ENCODE measurements at regions not wholly inside any gene's neighbourhood (a gene's known extent, or its start where the extent isn't known, plus 50 kb on each side); places are given as distances from the start of the nearest gene placed in this dataset.

GRCh38 chr7:33742999-33743587, 162.2 kb upstream of the BMPER start:
- in situ Hi-C loops (cut with HindIII; ENCODE audit: low pct_unique_long_range_greater_than_20kb, low sequenced_read_pairs): no loop called here
- DNase-seq (ENCODE audit: low read depth): no peak

DNA sequence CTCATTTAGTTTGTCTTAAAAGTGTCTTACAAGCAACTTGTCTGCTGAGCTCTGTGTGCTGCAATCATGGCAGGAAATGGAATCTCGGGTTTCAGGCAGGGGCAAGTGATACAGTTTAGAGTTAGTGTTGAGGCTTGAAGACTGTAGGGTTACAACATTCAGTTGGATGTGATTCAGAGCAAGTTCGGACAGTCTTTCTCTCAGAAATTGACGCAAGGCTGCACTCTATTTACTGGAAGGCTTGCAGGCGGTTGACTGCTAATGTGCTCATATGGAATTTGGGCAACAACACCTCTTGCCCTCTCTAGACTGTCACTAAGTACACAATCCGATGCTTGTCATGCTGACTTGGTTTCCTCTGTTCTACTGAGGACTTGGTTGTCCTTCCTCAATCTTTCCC, 161.7 kb upstream of the BMPER start:
- no peak for DNase-seq (ENCODE audit: low read depth)
- in situ Hi-C loops (cut with HindIII; ENCODE audit: low pct_unique_long_range_greater_than_20kb, low sequenced_read_pairs): no loop called here

DNA sequence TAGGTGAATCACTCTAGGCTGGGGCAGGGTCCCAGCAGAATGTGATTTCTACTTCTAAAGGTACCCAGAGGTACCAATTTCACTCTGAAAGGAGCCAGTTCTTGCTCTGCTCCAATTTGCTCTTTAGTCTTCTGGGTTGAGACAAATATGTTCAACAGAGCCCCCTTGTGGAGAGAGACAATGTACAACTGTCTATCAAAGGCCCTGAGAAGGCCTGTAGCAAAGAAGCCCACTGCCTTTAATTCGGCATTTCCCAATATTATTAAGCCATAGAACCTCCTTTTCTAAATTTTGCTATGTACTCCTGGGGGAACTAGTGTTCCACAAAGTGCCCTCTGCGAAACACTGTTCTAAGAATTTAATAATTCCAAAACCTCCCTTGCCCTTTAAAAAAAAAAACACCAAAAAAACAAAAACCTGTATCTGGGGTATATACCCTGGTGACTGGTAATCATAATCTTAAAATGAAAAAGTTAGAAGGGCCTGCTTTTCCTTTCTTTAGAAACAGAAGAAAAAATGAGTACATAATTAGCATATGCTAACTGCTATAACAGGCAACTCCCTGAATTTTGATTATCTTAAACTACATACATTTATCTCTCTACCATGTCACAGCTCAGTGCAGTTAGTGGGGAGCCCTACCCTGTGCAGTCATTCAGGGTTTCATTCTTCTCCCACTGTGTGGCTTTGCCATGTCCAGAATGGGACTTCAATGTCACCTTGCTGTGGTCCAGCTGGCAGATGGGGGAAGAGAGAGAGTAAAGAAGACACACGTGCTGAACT, 160.9 kb upstream of the BMPER start:
- in situ Hi-C loops (cut with HindIII; ENCODE audit: low pct_unique_long_range_greater_than_20kb, low sequenced_read_pairs): no loop called here
- no peak for DNase-seq (ENCODE audit: low read depth)

DNA sequence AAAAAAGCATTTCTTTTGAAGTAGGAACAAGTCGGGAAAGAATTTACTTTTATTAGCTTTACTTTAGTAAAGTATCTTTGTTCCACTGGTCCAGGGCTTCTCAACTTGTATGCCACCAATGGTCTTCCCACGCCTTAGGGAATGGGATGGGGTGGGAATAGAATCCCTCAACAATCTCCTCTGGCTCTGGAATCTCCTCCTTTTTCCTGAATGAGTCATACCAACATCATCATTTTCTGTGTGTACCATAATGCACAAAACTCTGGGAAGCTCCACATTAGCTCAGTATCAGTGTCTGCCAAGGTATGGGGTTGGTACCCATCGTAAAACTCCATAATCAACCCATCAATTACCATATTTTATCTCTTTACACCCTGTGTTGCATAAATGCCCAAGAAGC, 159.4 kb upstream of the BMPER start:
- DNase-seq (ENCODE audit: low read depth): no peak
- in situ Hi-C loops (cut with HindIII; ENCODE audit: low pct_unique_long_range_greater_than_20kb, low sequenced_read_pairs): no loop called here

- DNase-seq (ENCODE audit: low read depth): no peak
- in situ Hi-C loops (cut with HindIII; ENCODE audit: low pct_unique_long_range_greater_than_20kb, low sequenced_read_pairs): no loop called here
Observed at GRCh38 chr7:33748793-33749192, 156.5 kb upstream of the BMPER start.

- no peak for DNase-seq (ENCODE audit: low read depth)
- in situ Hi-C loops (cut with HindIII; ENCODE audit: low pct_unique_long_range_greater_than_20kb, low sequenced_read_pairs): no loop called here
Observed at GRCh38 chr7:33750177-33750576, 155.2 kb upstream of the BMPER start.

DNA sequence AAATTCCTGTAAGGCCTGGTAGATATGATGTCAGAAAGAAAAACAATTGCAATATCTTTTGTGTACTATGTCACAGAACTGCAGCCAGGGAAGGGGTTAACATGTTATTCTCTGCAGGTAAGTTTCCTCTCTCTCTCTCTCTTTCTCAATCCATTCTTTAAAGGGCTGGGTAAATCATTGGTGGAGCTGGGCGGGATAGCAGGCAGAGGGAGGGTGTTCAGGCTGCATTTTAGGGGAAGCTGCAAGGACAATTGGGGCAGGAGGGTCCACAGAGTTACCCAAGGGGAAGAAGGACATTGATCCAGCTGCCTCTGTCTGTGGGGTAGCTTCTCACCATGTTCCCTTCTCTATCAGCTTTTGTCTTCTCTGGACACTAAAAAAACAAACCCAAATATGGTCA, 153.9 kb upstream of the BMPER start:
- in situ Hi-C loops (cut with HindIII; ENCODE audit: low pct_unique_long_range_greater_than_20kb, low sequenced_read_pairs): no loop called here

DNA sequence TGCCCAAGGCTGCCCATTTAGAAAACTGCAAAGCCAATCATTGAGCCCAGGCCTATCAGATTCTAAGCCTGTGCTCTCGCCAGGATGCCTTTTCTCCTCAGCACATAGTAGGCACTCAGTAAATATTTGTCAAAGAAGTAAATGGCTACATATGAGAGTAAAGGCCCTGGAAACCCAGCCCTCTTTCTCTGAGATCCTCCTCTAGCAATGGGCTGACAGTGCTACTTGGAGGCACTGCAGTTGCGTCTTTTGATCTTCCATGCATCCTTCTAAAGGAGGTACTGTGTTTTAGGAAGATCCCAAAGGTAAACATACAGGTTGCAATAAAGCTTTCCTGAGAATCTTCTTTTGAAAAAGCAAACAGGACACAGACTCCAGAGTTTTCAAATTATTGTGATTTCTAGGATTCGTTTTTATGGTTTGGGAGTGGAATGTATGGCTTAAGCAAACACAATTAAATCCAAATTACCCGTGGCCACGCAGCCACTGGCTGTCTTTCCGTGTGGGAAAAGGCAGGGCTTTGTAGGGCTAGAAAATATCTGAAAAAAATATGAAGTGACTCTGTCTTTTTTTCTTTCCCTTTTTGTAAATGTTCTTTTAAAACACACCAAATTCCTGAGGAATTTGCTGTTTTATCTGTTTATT, 151.3 kb upstream of the BMPER start:
- no peak for DNase-seq (ENCODE audit: low read depth)
- in situ Hi-C loops (cut with HindIII; ENCODE audit: low pct_unique_long_range_greater_than_20kb, low sequenced_read_pairs): no loop called here

More for the DNA sequence above, 153.9 kb upstream of the BMPER start:
- peak; percentile 16 for DNase-seq (ENCODE audit: low read depth)

DNA sequence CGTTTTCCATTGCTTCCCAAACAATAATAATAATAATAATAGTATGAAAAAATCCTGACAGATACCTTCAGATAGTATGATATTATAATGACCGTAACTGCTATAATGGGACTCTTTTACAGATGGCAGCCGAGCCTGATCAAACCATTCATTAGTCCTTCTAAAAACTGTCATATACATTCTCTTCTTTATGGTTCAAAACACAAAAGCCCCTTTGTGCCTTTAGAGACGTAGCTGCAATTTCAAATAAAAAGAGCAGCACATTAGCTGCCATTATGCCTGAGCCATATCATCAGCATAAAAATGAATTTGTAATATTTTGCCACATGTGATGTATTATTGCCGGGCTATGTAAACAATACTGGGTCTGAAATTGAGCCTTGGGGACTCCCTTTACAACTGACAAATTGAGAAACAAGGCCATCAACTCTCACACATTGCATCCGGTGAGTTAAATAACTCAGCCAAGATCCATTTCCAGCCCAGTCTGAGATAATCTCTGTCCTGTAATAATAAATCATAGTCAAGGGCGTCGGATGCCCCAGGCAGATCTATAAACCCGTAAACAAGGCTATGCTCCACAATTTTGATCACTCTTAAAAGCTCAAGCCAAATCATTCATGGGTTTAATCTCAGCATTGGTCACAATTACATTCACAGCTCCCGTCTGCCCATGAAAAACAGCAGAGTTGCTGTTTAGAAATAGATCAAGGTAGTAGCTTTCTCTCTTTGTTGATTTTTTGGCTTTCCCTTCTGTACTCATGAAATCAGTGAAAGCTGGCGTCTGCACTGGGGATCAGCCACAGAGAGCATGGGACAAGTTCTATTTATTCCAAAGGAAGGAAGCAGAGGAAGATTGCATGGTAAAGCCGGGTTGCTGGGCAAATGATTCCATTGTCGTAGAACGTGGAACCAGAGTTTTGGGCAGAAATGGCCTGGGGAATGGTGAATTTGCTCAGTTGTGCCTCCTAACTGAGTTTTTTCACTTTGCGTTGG, 150.1 kb upstream of the BMPER start:
- in situ Hi-C loops (cut with HindIII; ENCODE audit: low pct_unique_long_range_greater_than_20kb, low sequenced_read_pairs): no loop called here
- DNase-seq (ENCODE audit: low read depth): no peak

DNA sequence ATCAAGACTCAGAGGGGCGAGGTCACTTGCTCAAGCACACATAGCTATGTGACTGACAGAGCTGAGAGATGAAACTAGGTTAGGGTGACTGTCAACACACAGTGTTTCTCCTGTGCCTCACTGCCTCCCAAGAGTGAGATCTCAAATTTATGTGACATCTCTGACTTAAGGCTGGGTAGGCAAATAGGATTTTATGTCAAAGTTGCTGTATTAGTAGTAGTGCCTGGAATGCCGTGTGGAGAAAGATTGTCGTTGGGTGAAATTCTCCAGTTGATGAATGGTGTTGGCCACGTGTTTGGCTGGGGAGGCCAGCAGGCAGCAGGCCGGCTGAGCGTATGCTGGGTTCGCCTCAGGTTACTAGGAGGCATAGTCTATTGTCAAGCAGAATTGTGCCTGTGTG, 148.3 kb upstream of the BMPER start:
- in situ Hi-C loops (cut with HindIII; ENCODE audit: low pct_unique_long_range_greater_than_20kb, low sequenced_read_pairs): no loop called here
- DNase-seq (ENCODE audit: low read depth): no peak

DNA sequence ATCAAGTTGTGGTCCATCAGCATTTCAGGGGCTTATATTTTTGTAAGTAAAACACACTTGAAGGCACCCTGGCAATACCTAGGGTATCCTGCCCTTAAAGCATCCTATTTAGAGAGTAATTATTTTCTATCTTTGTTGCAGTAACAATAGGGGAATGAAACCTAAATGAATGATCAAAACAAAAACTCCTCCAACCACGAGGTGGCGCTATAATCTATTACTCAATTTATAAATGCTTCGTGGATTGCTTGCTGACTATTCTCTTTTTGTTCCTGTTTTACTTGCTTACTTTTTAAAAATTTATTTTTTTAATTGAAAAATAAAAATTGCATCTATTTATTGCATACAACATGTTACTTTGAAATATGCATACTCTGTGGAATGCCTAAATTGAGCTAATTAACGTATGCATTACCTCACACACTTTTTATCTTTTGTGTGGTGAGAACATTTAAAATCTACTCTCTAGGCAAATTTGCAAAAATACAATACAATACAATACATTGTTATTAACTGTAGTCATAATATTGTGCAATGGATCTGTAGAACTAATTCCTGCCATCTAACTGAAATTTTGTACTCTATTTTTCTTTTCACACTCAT, 147.7 kb upstream of the BMPER start:
- in situ Hi-C loops (cut with HindIII; ENCODE audit: low pct_unique_long_range_greater_than_20kb, low sequenced_read_pairs): no loop called here
- DNase-seq (ENCODE audit: low read depth): peak; percentile 32

- in situ Hi-C loops (cut with HindIII; ENCODE audit: low pct_unique_long_range_greater_than_20kb, low sequenced_read_pairs): no loop called here
- DNase-seq (ENCODE audit: low read depth): no peak
Observed at GRCh38 chr7:33760146-33760545, 145.2 kb upstream of the BMPER start.

DNA sequence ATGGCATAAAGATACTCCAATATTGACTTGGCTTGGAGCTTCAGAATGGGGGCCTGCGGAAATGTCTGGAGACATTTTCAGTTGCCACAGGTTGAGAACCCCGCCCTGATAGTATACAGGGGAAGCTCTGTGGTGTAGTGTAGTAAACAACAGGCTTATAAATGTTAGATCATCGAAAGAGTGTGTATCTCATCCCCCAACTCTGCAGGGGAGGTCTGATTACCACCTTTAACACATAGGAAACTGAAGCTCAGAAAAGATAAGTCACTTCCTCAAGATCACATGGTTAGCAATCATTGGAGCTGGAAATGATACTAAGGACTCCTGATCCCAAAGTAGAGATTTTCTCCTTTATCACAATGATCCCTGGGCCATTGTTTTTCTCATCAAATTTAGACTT, 144.5 kb upstream of the BMPER start:
- in situ Hi-C loops (cut with HindIII; ENCODE audit: low pct_unique_long_range_greater_than_20kb, low sequenced_read_pairs): no loop called here
- no peak for DNase-seq (ENCODE audit: low read depth)

DNA sequence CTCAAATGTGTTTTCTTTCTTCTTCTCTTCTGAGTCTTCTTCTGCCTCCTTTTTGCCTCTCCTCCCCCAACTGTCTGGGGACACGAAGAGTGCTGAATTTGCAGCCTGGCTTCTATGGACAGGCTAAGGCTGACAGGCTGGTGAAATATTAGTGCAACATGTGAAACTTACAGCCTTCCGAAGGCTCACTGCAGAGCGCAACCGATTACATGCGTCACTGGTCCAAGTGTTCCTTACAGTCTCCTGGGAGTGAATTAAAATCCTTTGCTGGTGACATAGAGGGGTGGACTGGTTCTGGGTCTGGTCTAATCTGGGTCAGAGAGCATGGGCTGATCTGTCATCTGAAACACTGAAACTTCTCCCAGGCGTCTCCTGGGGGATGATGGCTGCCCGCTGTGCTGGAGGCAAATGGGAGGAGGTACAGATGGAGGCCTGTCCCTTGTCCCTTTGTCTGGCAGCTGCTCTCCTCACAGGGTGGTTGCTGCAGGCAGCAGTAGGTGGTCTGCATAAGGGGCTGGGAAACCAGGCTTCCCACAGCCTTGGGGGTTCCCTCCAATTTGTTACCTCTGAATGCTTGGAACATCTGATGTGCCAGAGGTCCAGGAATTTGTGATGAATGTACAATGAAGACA, 143.8 kb upstream of the BMPER start:
- in situ Hi-C loops (cut with HindIII; ENCODE audit: low pct_unique_long_range_greater_than_20kb, low sequenced_read_pairs): no loop called here
- DNase-seq (ENCODE audit: low read depth): no peak

- in situ Hi-C loops (cut with HindIII; ENCODE audit: low pct_unique_long_range_greater_than_20kb, low sequenced_read_pairs): no loop called here
Observed at GRCh38 chr7:33762151-33762910, 143.0 kb upstream of the BMPER start.

DNA sequence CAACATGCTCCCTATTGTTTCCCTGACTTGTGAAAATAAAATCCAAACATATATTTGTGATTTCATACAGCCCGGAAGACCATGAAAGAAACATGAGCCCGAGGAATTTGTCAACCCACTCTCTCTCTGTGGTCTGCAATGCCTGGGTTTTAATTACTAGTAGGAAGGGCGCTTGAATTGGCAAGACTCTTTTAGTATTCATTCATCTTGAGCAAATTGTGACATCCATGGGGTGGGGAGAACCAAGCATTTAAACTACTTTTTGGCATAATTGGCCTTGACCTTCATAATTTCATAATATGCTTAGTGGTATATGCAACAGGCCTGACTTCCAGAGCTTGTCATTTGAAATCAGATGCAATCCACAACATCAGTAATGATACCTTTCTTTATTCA, 142.4 kb upstream of the BMPER start:
- in situ Hi-C loops (cut with HindIII; ENCODE audit: low pct_unique_long_range_greater_than_20kb, low sequenced_read_pairs): no loop called here
- DNase-seq (ENCODE audit: low read depth): no peak

More at GRCh38 chr7:33762151-33762910, 143.0 kb upstream of the BMPER start:
- DNase-seq (ENCODE audit: low read depth): no peak
